Activated T-cell treated with anti-CD3 and anti-CD28 coated beads, Interleukin-2, amount 50 U/mL, for 72 hours (primary cell): ENCODE measurements at regions not wholly inside any gene's neighbourhood (a gene's known extent, or its start where the extent isn't known, plus 50 kb on each side); places are given as distances from the start of the nearest gene placed in this dataset.
"Not testable (repeated sequence)": the region's sequence is repeated elsewhere in the genome, so short reads cannot be mapped to it uniquely, and the experiment has no call there.

Experiments used
- ATAC-seq, 2 donors: fragments of 150-1000 bp; cut with Tn5 transposase; replicated peaks in 1 of 2; 2 replicates each; pipeline ENCODE4 v1.10.0; 2021; ENCODE audit warnings: moderate library complexity in 2 of 2, mild to moderate bottlenecking in 1 of 2
- DNase-seq, 2 donors: peaks; one replicate each; pipeline ENCODE4 v3.0.0; 2021 to 2022; ENCODE audit warnings: mixed read lengths in 1 of 2
- H3K27ac Mint-ChIP-seq: one replicate; pipeline ENCODE4 v1.8.0; 2022; ENCODE audit warnings: mild to moderate bottlenecking, moderate library complexity, mixed read lengths
- H3K27me3 Mint-ChIP-seq: one replicate; pipeline ENCODE4 v1.8.0; 2022; ENCODE audit warnings: low read depth, mixed read lengths
- H3K36me3 Mint-ChIP-seq, 2 donors: one replicate each; pipeline ENCODE4 v1.8.0; 2022; ENCODE audit warnings: mixed read lengths in 2 of 2, mild to moderate bottlenecking in 1 of 2; ENCODE audit not compliant: insufficient read depth in 2 of 2
- H3K4me1 Mint-ChIP-seq: one replicate; pipeline ENCODE4 v1.8.0; 2022; ENCODE audit warnings: low read depth, mixed read lengths
- H3K4me3 Mint-ChIP-seq, 2 donors: one replicate each; pipeline ENCODE4 v1.8.0; 2022; ENCODE audit warnings: mild to moderate bottlenecking in 2 of 2, mixed read lengths in 2 of 2, moderate library complexity in 2 of 2
- H3K9me3 Mint-ChIP-seq, 2 donors: one replicate each; pipeline ENCODE4 v1.8.0; 2022; ENCODE audit warnings: mixed read lengths in 2 of 2

- no peak for ATAC-seq
Measured at GRCh38 chr13:62185631-62186255, 770.1 kb upstream of the PCDH20 start.

DNA sequence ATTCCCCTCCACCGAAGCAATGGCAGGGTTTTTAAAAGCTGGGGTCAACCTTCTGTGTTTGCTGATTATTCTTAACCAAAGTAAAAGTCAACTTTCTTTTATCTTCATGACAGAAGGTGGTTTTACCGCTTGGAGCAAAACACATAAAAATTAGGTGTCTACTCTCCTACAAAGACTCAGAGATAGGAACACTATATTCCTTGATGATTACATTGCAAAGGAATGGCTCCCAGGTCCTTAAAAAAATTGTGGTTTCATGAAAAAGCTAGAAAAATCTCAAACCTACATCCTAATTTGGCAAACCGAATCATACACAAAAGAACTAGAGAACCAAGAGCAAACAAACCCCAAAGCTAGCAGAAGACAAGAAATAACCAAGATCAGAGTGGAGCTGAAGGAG lies 760.4 kb upstream of the PCDH20 start:
- no peak overlapping the region for H3K27ac Mint-ChIP-seq
- ATAC-seq (no peak), DNase-seq (no peak)
- no peak overlapping the region for H3K4me3 Mint-ChIP-seq
- H3K4me1 Mint-ChIP-seq, result no peaks in the 10 kb centered on the region
- peaks cover 6 to 13% of the 10 kb centered on the region in 2 donors for H3K9me3 Mint-ChIP-seq
- H3K36me3 Mint-ChIP-seq, result no peaks in the 10 kb centered on the region
- H3K27me3 Mint-ChIP-seq, result no peaks in the 10 kb centered on the region

More at GRCh38 chr13:62185631-62186255, 770.1 kb upstream of the PCDH20 start:
- Mint-ChIP-seq H3K9me3 (peaks cover 1 to 2% of the 10 kb centered on the region in 2 donors), H3K4me3 (no peak overlapping the region), H3K4me1 (no peaks in the 10 kb centered on the region), H3K27ac (no peak overlapping the region), H3K36me3 (no peaks in the 10 kb centered on the region), H3K27me3 (no peaks in the 10 kb centered on the region)
- DNase-seq, result no peak

GRCh38 chr13:62173958-62174357 lies 758.3 kb upstream of the PCDH20 start:
- ATAC-seq (no peak), DNase-seq (no peak)
- H3K9me3 Mint-ChIP-seq, result peaks cover 6 to 10% of the 10 kb centered on the region in 2 donors
- no peak overlapping the region for H3K4me3 Mint-ChIP-seq
- H3K27me3 Mint-ChIP-seq, result no peaks in the 10 kb centered on the region
- no peak overlapping the region for H3K27ac Mint-ChIP-seq
- H3K4me1 Mint-ChIP-seq, result no peaks in the 10 kb centered on the region
- no peaks in the 10 kb centered on the region for H3K36me3 Mint-ChIP-seq

DNA sequence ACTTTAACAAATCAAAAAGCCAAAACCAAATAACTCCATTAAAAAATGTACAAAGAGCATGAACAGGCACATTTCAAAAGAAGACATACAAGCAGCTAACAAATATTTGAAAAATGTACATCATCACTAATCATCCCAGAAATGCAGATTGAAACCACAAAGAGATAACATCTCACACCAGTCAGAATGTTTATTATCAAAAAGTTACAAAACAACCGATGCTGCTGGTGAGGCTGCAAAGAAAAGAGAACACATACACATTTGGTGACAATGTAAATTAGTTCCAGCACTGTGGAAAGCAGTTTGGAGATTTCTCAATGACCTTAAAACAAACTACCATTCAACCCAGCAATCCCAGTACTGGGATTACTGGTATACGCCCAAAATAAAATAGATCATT lies 756.0 kb upstream of the PCDH20 start:
- Mint-ChIP-seq H3K9me3 (peaks cover 3 to 9% of the 10 kb centered on the region in 2 donors), H3K4me3 (no peak overlapping the region), H3K27ac (no peak overlapping the region), H3K36me3 (no peaks in the 10 kb centered on the region), H3K4me1 (no peaks in the 10 kb centered on the region), H3K27me3 (no peaks in the 10 kb centered on the region)
- no peak for DNase-seq
- no peak for ATAC-seq

DNA sequence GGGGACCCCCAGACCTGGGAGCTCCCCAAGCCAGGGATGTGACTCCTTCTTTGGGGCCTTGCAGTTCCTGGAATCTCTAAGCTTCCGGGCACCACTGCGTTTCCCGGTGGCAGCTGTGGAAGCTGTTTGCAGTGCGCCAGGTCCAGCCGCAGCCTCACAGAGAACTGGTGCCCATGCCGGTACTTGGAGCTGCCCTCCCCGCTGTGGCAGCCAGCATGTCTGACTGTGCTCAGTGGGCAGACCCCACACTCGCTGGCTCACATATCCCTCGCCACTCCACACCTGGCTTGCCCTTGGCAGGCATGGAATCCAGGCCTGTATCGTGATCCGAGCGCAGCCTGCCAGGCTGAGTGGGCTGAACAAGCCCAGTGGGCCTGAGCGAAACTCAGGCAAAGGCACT lies 753.2 kb upstream of the PCDH20 start:
- ATAC-seq (no peak), DNase-seq (no peak)
- Mint-ChIP-seq H3K27ac (no peak overlapping the region), H3K9me3 (peaks cover 2 to 4% of the 10 kb centered on the region in 2 donors), H3K36me3 (peaks cover 0 to 2% of the 10 kb centered on the region in 2 donors), H3K4me1 (no peaks in the 10 kb centered on the region), H3K27me3 (no peaks in the 10 kb centered on the region), H3K4me3 (no peak overlapping the region)

- Mint-ChIP-seq H3K9me3 (peaks cover 2% of the 10 kb centered on the region in 2 donors), H3K4me1 (no peaks in the 10 kb centered on the region)
Measured at GRCh38 chr13:62167650-62168172, 752.1 kb upstream of the PCDH20 start.

GRCh38 chr13:62162860-62163259 lies 747.2 kb upstream of the PCDH20 start:
- no peak for DNase-seq
- Mint-ChIP-seq H3K27ac (no peak overlapping the region), H3K4me1 (no peaks in the 10 kb centered on the region), H3K4me3 (no peak overlapping the region), H3K27me3 (no peaks in the 10 kb centered on the region), H3K36me3 (peaks cover 0 to 2% of the 10 kb centered on the region in 2 donors), H3K9me3 (peaks cover 2% of the 10 kb centered on the region in 2 donors)
- ATAC-seq, result no peak

More at GRCh38 chr13:62167650-62168172, 752.1 kb upstream of the PCDH20 start:
- H3K27ac Mint-ChIP-seq, result no peak overlapping the region
- peaks cover 0 to 2% of the 10 kb centered on the region in 2 donors for H3K36me3 Mint-ChIP-seq
- H3K4me3 Mint-ChIP-seq, result no peak overlapping the region
- H3K27me3 Mint-ChIP-seq, result no peaks in the 10 kb centered on the region
- DNase-seq, result no peak
- no peak for ATAC-seq

DNA sequence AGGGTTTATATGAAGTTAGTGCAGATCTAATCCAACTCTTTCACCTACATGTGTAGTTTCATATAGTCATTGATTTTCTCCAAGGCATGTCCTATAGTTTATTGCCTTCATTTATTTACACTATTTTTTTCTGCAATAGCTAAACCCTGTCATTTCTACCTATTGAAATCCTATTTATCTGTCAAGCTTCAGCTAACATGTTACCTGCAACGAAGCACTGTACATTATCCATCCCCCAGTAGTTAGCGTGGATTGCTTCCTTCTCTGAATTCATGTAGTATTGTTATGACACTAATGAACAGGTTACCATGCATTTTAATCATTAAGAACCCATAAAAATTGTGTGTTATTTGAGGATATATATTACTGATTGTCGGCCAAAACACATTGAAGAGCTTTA lies 742.9 kb upstream of the PCDH20 start:
- no peak for ATAC-seq
- H3K36me3 Mint-ChIP-seq, result no peaks in the 10 kb centered on the region
- H3K27ac Mint-ChIP-seq, result no peak overlapping the region
- no peaks in the 10 kb centered on the region for H3K4me1 Mint-ChIP-seq
- peaks cover 0 to 12% of the 10 kb centered on the region in 2 donors for H3K9me3 Mint-ChIP-seq
- no peaks in the 10 kb centered on the region for H3K27me3 Mint-ChIP-seq
- DNase-seq, result no peak
- no peak overlapping the region for H3K4me3 Mint-ChIP-seq

- not testable (repeated sequence) for ATAC-seq, H3K27me3 Mint-ChIP-seq, H3K4me1 Mint-ChIP-seq, H3K27ac Mint-ChIP-seq, H3K4me3 Mint-ChIP-seq, H3K36me3 Mint-ChIP-seq, DNase-seq
- H3K9me3 Mint-ChIP-seq, result peaks cover 2 to 15% of the 10 kb centered on the region in 2 donors
Measured at GRCh38 chr13:62151724-62152123, 736.1 kb upstream of the PCDH20 start.

- no peak overlapping the region for H3K27ac Mint-ChIP-seq
- H3K4me3 Mint-ChIP-seq, result no peak overlapping the region
- no peak for ATAC-seq
- no peaks in the 10 kb centered on the region for H3K36me3 Mint-ChIP-seq
- no peaks in the 10 kb centered on the region for H3K27me3 Mint-ChIP-seq
- H3K4me1 Mint-ChIP-seq, result no peaks in the 10 kb centered on the region
- peaks cover 4 to 5% of the 10 kb centered on the region in 2 donors for H3K9me3 Mint-ChIP-seq
- no peak for DNase-seq
Measured at GRCh38 chr13:62142048-62142447, 726.4 kb upstream of the PCDH20 start.

GRCh38 chr13:62139597-62139996 lies 723.9 kb upstream of the PCDH20 start:
- Mint-ChIP-seq H3K27me3 (no peaks in the 10 kb centered on the region), H3K36me3 (no peaks in the 10 kb centered on the region), H3K4me3 (no peak overlapping the region), H3K4me1 (no peaks in the 10 kb centered on the region), H3K9me3 (peaks cover 0 to 1% of the 10 kb centered on the region in 2 donors), H3K27ac (no peak overlapping the region)
- ATAC-seq (no peak), DNase-seq (no peak)

GRCh38 chr13:62137629-62138405 lies 722.2 kb upstream of the PCDH20 start:
- Mint-ChIP-seq H3K9me3 (peaks cover 0 to 1% of the 10 kb centered on the region in 2 donors), H3K4me3 (no peak overlapping the region), H3K27me3 (no peaks in the 10 kb centered on the region), H3K36me3 (no peaks in the 10 kb centered on the region), H3K4me1 (no peaks in the 10 kb centered on the region), H3K27ac (no peak overlapping the region)
- DNase-seq (no peak), ATAC-seq (no peak)

- Mint-ChIP-seq H3K4me1 (no peaks in the 10 kb centered on the region), H3K36me3 (no peaks in the 10 kb centered on the region), H3K27me3 (no peaks in the 10 kb centered on the region), H3K4me3 (no peak overlapping the region), H3K27ac (no peak overlapping the region), H3K9me3 (peaks cover 5 to 6% of the 10 kb centered on the region in 2 donors)
- ATAC-seq, result no peak
- DNase-seq, result no peak
Measured at GRCh38 chr13:62131604-62132003, 716.0 kb upstream of the PCDH20 start.
